ENCODE measurements at regions not wholly inside any gene's neighbourhood (a gene's known extent, or its start where the extent isn't known, plus 50 kb on each side); places are given as distances from the start of the nearest gene placed in this dataset.

DNA sequence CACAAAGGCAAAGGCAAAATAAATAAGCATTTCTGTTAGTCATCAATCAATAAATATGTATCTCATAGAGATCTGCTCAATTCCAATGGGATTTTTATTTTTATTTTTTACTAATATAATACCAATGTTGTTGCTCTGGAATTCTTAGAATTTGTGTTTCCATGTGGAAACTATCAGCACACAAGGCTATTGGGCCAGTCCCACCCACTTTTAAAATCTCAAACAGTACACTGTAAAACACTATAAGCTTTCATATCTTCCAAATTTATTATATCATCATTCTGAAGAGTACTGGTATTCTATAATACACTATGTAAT lies 563.8 kb upstream of the MARCKS start:
- no peak overlapping the region for H3K27ac ChIP-seq
- no peaks in the 10 kb centered on the region for H3K27me3 ChIP-seq (ENCODE audit: low read depth)
- intact Hi-C loops (cut with DNase I) = no loop called here
- H3K36me3 ChIP-seq = no peaks in the 10 kb centered on the region
- H3K9me3 ChIP-seq = no peaks in the 10 kb centered on the region
- TF ChIP-seq CTCF (IDR thresholded peaks at IDR 0.05) = no peak
- no peak overlapping the region for H3K4me3 ChIP-seq
- peaks cover 6% of the 10 kb centered on the region for H3K4me1 ChIP-seq
- DNase-seq (no peak), ATAC-seq (no peak)

GRCh38 chr6:113299531-113299930 lies 557.6 kb upstream of the MARCKS start:
- DNase-seq (no peak), ATAC-seq (no peak)
- no peaks in the 10 kb centered on the region for H3K27me3 ChIP-seq (ENCODE audit: low read depth)
- H3K4me3 ChIP-seq = no peak overlapping the region
- H3K9me3 ChIP-seq = no peaks in the 10 kb centered on the region
- intact Hi-C loops (cut with DNase I) = no loop called here
- TF ChIP-seq CTCF (IDR thresholded peaks at IDR 0.05) = no peak
- H3K27ac ChIP-seq = no peak overlapping the region
- H3K36me3 ChIP-seq = no peaks in the 10 kb centered on the region
- H3K4me1 ChIP-seq = no peaks in the 10 kb centered on the region

DNA sequence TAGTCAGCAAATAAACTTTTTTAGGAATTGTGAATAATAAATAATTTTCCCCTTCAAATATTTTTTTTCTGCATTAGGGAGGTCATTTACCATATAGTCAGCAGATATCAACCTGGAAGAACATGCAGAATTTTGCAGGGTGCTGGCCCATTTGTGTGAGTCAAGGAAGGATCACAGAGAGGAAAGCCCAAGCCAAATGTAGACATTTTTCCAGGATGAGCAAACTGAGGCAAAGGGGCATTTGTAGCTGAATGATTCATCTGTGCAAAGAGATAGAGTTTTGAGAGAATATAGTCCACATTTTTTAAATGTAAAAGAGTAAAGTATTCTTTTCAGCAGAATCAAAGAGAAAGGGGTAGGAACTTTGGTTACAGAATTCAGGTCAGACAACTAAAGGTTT lies 555.5 kb upstream of the MARCKS start:
- intact Hi-C loops (cut with DNase I) = no loop called here
- DNase-seq = no peak

DNA sequence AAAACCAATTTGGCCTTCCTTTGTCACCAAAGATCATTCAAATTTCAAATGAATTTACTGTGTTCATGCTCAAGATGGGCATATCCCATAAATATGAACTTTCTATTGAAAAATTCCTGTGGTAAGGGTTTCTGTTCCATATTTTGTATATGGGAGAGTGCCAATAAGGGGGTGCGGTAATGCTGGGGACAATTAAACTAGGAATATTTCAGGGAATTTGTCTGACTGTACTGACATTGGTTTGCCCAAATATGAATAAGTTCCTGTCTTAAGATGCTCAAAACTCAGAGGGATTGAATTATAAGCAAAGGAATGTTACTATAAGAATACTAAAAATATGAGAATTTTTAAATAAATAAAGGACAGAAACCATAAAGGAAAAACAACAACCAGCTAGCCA lies 553.0 kb upstream of the MARCKS start:
- Histone ChIP-seq H3K4me1 (no peaks in the 10 kb centered on the region), H3K36me3 (no peaks in the 10 kb centered on the region), H3K9me3 (no peaks in the 10 kb centered on the region), H3K4me3 (no peak overlapping the region), H3K27me3 (ENCODE audit: low read depth) (no peaks in the 10 kb centered on the region), H3K27ac (no peak overlapping the region)
- intact Hi-C loops (cut with DNase I) = no loop called here
- no peak for TF ChIP-seq CTCF (IDR thresholded peaks at IDR 0.05)
- DNase-seq = no peak
- ATAC-seq = no peak

More for the DNA sequence above, 555.5 kb upstream of the MARCKS start:
- Histone ChIP-seq H3K27ac (no peak overlapping the region), H3K9me3 (no peaks in the 10 kb centered on the region), H3K36me3 (no peaks in the 10 kb centered on the region), H3K4me3 (no peak overlapping the region), H3K27me3 (ENCODE audit: low read depth) (no peaks in the 10 kb centered on the region), H3K4me1 (no peaks in the 10 kb centered on the region)
- no peak for TF ChIP-seq CTCF (IDR thresholded peaks at IDR 0.05)
- ATAC-seq = no peak

GRCh38 chr6:113306552-113307145 lies 550.5 kb upstream of the MARCKS start:
- ATAC-seq (peak; percentile 81 to 82), DNase-seq (peak; percentile 74)
- no peaks in the 10 kb centered on the region for H3K27me3 ChIP-seq (ENCODE audit: low read depth)
- TF ChIP-seq CTCF (IDR thresholded peaks at IDR 0.05) = peak; percentile 71
- no peak overlapping the region for H3K27ac ChIP-seq
- H3K9me3 ChIP-seq = no peaks in the 10 kb centered on the region
- no peaks in the 10 kb centered on the region for H3K36me3 ChIP-seq
- H3K4me3 ChIP-seq = no peak overlapping the region
- intact Hi-C loops (cut with DNase I) = loop anchor here (5.0 kb wide), 1 partner anchor 551 kb away; the partner anchor contains the start of gene MARCKS
- H3K4me1 ChIP-seq = no peaks in the 10 kb centered on the region
